ENCODE measurements at regions not wholly inside any gene's neighbourhood (a gene's known extent, or its start where the extent isn't known, plus 50 kb on each side); places are given as distances from the start of the nearest gene placed in this dataset.

GRCh38 chr1:105785021-105785420, 1271.5 kb upstream of the PRMT6 start:
- no peak for TF ChIP-seq CTCF (IDR thresholded peaks at IDR 0.05; ENCODE audit: low read depth, low read length)
- in situ Hi-C loops (cut with HindIII; ENCODE audit: low sequenced_read_pairs) = no loop called here
- DNase-seq (ENCODE audit: low read depth, low spot score) = no peak
- no peak overlapping the region for H3K4me3 ChIP-seq (ENCODE audit: low read depth, low read length)

DNA sequence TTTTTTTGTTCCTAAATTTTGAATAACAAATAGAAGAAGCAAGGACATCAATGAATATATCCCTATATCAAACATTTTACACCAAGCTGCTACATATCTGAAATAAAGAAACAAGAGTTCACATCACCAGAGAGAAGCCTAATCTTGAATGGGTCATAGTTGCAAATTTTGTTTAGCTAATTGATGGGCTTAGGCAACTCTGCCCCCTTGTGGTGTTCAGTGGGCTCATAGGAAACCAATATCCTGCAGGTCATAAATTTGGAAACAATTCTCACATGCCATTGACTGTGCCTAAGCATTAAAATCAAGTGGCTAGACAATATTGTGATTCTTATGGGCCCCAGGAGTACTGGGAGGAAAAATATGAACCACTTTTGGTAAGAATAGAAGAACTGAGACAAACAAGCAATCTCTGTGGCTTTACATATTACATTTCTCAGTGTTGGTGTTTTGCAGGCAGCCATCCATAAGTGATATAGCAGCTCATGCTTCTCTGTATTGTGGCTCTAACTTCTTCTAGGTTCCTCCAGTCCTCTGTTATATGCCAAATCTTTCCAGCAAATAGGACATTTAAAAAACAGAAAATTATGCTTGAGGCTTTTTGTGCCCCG, 1262.8 kb upstream of the PRMT6 start:
- H3K4me3 ChIP-seq (ENCODE audit: low read depth, low read length) = no peak overlapping the region
- in situ Hi-C loops (cut with HindIII; ENCODE audit: low sequenced_read_pairs) = no loop called here
- TF ChIP-seq CTCF (IDR thresholded peaks at IDR 0.05; ENCODE audit: low read depth, low read length) = peak; percentile 59
- DNase-seq (ENCODE audit: low read depth, low spot score) = peak; percentile 25

DNA sequence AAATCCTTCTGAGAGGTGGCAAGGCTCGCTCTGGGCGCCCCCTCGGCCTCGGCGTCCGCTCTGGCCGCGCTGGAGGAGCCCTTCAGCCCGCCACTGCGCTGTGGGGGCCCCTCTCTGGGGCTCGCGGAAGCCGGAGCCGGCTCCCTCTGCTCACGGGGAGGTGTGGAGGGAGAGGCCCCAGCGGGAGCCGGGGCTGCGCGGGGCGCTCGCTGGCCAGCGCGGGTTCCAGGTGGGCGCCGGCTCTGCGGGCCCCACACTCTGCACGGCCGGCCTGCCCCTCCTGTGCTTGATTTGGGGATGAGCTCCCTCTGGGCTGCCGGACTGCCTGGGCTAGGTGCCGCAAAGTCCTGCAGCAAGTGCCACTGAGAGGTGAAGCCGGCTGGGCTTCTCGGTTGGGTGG, 1260.7 kb upstream of the PRMT6 start:
- in situ Hi-C loops (cut with HindIII; ENCODE audit: low sequenced_read_pairs) = no loop called here
- H3K4me3 ChIP-seq (ENCODE audit: low read depth, low read length) = no peak overlapping the region
- TF ChIP-seq CTCF (IDR thresholded peaks at IDR 0.05; ENCODE audit: low read depth, low read length) = no peak
- DNase-seq (ENCODE audit: low read depth, low spot score) = no peak

DNA sequence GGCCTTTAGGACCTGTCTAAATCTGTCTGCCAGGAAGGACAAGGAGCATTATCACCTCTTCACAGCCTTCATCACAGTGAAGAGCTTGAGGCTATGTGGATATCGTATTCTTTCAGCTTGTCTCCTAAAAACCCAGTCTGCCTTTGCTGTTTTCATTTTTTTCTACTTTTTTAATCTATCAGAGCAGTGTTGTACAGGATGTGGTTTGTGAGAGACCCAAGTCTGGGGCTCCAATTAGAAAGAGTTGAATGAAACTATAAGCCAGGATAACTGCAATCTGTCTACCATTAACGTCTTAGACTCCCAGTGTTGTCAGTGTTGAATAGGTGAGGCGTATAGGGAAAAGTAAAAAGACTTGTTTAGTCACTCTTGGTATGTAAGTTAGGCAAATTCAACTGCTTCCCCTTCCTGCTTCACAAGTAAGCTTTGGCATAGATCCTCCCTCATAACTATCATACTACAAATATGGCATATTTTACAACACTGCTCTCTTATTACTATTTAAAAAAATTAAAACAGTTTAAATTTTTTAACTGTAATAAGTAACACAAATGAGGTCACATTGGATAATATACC, 1225.8 kb upstream of the PRMT6 start:
- no peak for DNase-seq (ENCODE audit: low read depth, low spot score)
- in situ Hi-C loops (cut with HindIII; ENCODE audit: low sequenced_read_pairs) = no loop called here
- TF ChIP-seq CTCF (IDR thresholded peaks at IDR 0.05; ENCODE audit: low read depth, low read length) = no peak
- no peak overlapping the region for H3K4me3 ChIP-seq (ENCODE audit: low read depth, low read length)

DNA sequence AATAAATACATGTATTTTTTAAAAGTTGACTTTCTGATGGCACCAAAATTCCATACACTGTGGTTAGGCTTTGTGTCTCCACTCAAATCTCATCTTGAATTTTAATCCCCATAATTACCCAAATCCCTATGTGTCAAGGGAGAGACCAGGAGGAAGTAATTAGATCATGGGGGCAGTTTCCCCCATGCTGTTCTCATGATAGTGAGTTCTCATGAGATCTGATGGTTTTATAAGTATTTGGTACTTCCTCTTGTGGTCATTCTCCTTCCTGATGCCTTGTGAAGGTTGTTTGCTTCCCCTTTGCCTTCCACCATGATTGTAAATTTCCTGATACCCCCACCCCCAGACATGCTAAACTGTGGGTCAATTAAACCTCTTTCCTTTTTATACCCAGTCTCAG, 1218.4 kb upstream of the PRMT6 start:
- no peak overlapping the region for H3K4me3 ChIP-seq (ENCODE audit: low read depth, low read length)
- no peak for TF ChIP-seq CTCF (IDR thresholded peaks at IDR 0.05; ENCODE audit: low read depth, low read length)
- in situ Hi-C loops (cut with HindIII; ENCODE audit: low sequenced_read_pairs) = no loop called here
- DNase-seq (ENCODE audit: low read depth, low spot score) = no peak

DNA sequence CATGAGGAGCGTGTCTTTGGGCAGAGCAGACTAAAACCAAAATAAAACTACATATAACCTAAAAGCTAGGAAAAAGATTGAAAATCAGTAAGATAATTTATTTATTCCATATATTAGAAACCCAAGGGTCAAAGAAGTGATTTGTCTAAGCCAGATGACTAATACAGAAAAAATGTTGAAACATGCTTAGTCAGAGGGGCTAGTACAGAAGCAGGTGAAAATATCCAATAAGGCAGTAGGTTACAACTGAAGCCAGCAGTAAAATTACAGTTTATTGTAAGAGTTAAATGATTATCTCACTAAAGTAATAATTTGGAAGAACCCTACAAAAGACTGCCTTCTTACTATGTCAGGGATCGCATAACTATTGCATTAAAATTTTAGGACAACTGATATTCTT, 1190.9 kb upstream of the PRMT6 start:
- TF ChIP-seq CTCF (IDR thresholded peaks at IDR 0.05; ENCODE audit: low read depth, low read length) = no peak
- no peak for DNase-seq (ENCODE audit: low read depth, low spot score)
- in situ Hi-C loops (cut with HindIII; ENCODE audit: low sequenced_read_pairs) = no loop called here

More for the DNA sequence above, 1190.9 kb upstream of the PRMT6 start:
- no peak overlapping the region for H3K4me3 ChIP-seq (ENCODE audit: low read depth, low read length)

Measured in astrocyte of the spinal cord (primary cell).